ENCODE measurements at regions not wholly inside any gene's neighbourhood (a gene's known extent, or its start where the extent isn't known, plus 50 kb on each side); places are given as distances from the start of the nearest gene placed in this dataset.

- TF ChIP-seq CTCF (IDR thresholded peaks at IDR 0.05) (no peak), POLR2A (IDR thresholded peaks at IDR 0.05) (no peak)
Measured at GRCh38 chr2:238649936-238650518, 197.9 kb upstream of the TWIST2 start.
